ENCODE measurements at regions not wholly inside any gene's neighbourhood (a gene's known extent, or its start where the extent isn't known, plus 50 kb on each side); places are given as distances from the start of the nearest gene placed in this dataset.

DNA sequence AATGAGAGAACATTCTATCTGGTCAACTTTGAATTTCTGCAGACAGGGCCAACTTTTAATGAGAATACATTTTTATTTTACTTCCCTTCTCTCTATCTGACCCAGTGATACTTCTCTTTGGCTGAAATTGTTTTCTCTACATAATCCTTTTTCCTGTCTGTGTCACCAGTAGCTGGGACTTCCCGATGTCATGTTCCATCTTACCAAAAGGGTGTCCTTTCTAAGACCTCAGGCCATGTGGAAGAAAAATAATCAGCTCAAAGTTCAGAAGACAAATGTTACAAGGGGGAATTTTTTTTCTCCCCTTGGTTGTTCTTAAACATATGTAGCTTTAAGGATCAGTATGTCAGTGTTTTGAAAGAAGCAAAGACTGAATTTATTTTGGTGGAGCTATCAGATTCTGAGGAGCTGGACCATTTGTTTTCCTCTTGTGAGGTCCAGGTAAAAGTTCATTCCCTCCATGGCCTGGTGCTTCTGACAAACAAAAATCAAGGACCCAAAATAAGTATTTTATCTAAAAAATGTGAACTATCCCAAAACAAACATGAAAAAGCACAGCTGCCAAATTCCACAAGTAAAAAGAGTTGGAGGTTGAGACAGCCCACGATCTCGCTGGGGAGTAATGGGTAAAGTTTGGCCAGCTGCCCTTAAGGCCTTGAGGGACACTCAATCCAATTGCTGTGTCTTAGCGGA, 859.4 kb upstream of the NR2F2 start:
- DNase-seq, result no peak

- DNase-seq, result no peak
Measured at GRCh38 chr15:95471690-95472086, 858.8 kb upstream of the NR2F2 start.

- DNase-seq, result no peak
Measured at GRCh38 chr15:95475067-95475466, 855.4 kb upstream of the NR2F2 start.

- DNase-seq, result no peak
Measured at GRCh38 chr15:95479308-95479707, 851.2 kb upstream of the NR2F2 start.

DNA sequence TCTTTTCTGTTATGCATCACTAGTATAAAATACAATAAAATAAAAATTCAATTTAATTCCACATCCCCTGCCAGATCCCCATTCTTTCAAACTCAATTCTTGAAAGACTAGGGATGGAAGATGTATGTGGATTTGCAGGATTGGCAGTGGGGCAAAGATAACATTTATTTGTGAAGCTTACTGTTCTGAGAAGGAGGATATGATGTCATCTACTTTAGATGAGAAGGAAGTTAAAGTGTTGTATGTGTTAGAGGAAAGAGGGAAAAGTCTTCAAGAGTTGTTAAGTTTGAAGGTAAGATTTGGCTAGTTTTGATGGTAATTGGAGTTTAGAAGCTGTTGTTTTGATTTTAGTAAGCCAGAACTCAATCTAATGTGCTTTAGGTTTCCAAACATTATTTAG, 845.1 kb upstream of the NR2F2 start:
- no peak for DNase-seq

- DNase-seq, result no peak
Measured at GRCh38 chr15:95486224-95486623, 844.3 kb upstream of the NR2F2 start.

DNA sequence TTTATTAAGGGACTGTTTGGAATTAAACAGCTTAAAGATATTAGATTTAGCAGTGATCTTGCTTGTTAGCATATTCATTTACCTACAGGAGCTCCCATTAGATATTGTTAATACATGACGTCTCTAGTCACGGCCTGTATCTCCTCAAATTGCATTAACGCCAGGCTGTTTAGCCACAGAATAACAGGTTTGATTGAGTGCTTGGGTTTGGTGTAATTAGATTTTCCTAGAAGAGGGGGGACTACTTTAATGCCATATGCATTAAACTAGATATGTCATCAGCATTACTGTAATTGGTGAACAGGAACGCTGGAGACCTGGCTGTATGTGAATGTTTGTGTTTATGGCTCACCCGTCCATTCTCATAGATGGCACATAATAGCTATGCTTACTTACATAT, 841.4 kb upstream of the NR2F2 start:
- DNase-seq, result no peak

- no peak for DNase-seq
Measured at GRCh38 chr15:95492388-95493070, 838.0 kb upstream of the NR2F2 start.

GRCh38 chr15:95494971-95495541, 835.4 kb upstream of the NR2F2 start:
- DNase-seq, result no peak

- DNase-seq, result no peak
Measured at GRCh38 chr15:95497634-95498033, 832.9 kb upstream of the NR2F2 start.

- no peak for DNase-seq
Measured at GRCh38 chr15:95498961-95499360, 831.5 kb upstream of the NR2F2 start.

DNA sequence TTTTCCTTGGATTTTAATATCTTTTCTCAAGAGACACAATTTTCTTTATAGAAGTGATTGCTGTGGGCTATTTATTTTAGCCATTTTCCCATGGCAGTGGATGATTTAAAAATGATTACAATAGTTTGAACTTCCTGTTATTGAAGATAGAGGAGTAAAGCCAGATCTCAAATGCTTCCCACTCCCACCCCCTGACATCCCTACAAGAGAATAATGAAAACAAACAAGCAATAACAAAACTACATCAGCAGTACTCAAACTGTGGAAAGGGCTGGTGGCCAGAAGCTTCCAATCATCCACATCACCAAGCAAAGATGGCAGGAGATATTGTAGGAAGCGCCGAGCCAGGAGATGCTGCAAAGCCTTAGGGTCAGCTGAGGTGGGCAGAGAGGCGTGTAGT, 831.1 kb upstream of the NR2F2 start:
- DNase-seq, result no peak

DNA sequence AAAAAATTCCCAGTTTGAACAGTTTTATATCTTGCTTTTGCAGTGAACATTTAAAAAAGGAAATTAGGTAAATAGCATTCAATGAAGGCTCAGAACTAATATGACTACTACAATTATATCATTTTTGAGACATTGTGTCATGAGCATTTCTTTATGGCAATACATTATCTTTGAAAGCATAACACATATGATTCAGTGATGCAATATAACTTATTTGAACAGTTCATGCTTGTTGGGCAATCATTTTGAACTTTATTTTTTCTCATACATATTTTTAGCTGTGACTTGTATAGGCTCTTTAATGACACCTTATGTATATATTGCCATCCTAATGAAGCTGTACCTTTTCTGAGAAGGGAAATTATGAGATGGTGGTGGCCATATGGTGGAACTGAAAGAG, 828.6 kb upstream of the NR2F2 start:
- no peak for DNase-seq

DNA sequence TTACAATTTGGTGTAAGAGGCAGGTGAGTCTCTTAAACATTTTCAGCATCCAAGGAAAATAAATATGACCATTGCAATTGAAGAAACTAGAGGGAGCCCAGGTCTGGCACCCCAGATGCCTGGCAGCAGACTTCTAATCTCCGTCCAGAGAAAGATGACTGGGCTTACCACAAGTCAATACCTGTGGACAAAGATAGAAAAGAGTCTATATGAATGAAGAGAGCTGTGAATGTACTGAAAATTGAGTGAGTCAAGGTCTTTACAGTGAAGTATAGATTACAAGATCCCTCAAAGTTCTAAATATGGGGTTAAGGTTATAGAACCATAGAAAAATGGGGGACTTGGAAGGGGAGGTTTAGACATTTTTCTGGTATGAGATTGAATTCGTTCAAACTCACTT, 827.4 kb upstream of the NR2F2 start:
- no peak for DNase-seq

DNA sequence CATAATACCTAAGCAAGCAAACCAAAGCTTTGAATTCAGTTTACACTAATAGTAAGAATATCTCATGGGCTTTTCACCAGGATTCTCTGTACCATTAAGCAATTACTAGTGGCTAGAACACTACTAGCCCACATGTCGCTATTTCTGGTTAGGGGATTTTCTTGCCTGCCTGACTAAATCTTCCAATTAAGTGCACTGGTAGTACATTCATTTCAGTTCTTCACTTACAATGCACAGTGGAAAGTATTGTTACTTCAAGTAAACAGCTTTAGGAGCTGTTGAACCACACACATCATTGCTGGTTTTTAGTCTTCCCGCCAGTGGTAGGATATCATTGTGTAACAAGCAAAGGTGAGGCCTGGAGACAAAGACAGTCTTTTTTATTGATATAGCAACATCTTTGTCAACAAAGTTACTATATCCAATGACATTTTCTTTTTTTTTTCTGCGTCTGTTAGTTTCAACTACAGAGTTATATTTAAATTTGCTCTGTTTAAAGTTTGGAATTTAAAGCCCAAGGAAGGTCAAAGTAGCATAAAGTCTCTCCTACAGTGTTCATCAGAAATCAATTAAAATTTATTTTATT, 826.8 kb upstream of the NR2F2 start:
- DNase-seq, result no peak

DNA sequence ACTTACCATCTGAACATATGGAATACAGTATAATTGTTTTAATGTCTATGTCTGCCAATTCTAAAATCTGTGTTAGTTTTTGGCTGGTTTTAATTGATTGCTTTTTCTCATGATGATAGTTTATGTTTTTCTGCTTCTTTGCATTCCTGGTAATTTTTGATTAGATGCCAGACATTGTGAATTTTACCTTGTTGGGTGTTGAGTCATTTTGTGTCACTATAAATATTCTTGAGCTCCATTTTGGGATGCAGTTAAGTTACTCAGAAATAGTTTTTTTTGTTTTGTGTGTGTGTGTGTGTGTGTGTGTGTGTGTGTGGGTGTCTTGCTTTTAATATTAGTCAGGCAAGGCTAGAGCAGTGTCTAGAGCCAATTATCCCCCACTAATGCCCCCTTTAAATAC, 818.8 kb upstream of the NR2F2 start:
- no peak for DNase-seq

- DNase-seq, result no peak
Measured at GRCh38 chr15:95512906-95513305, 817.6 kb upstream of the NR2F2 start.

GRCh38 chr15:95519887-95520286, 810.6 kb upstream of the NR2F2 start:
- no peak for DNase-seq

GRCh38 chr15:95520511-95520910, 810.0 kb upstream of the NR2F2 start:
- DNase-seq, result no peak

- DNase-seq, result no peak
Measured at GRCh38 chr15:95520922-95521321, 809.6 kb upstream of the NR2F2 start.

DNA sequence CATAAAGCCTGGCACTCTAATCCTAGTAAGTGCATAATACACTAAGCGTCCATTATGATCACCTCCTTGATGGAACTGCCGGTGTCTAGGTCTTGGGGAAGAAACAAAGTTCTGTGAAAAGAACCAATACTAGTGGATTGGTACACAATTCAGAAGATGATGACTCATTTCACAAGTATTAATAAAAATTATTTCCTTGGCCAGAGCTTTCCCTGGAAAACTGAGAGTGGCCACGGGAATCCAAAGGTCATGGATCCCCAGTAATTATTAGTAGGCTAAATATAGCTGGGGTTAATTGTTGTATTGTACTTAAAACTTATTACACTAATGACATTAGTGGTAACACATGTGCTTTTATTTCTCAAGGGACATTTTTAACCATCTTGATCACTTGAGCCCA, 808.0 kb upstream of the NR2F2 start:
- DNase-seq, result no peak

DNA sequence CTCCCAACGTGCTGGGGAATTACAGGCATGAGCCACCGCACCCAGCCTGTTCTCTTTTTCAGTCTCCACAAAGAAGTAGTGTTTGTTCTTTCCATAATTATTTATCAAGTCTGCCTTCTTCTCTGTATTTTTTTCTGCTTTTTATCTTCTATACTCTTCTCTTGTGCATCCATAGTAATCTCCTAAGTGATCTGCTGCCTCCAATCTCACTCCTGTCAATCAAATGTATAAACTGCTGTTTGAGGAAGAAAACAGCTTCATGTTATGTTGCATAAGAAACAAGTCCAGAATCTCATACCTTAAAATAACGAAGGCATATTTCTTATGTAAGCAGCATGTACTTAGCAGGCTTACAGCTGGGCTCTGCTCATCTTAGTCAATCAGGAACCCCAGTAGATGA, 801.6 kb upstream of the NR2F2 start:
- no peak for DNase-seq

DNA sequence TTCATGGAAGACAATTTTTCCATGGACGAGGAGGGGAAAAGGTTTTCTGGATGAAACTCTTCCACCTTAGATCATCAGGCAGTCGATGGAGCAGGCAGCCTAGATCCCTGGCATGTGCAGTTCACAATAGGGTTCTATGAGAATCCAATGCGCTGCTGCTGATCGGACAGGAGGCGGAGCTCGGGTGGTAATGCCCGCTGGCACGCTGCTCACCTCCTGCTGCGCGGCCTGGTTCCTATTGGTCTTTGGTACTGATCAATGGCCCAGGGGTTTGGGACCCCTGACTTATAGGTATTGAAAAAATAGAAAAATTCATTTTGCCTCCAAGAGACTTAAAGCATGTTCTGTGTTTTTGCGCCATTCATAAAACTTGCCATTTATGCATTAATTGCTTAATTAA, 793.9 kb upstream of the NR2F2 start:
- no peak for DNase-seq

GRCh38 chr15:95538693-95539092, 791.8 kb upstream of the NR2F2 start:
- no peak for DNase-seq

Data from stimulated activated CD4-positive, alpha-beta T cell treated with anti-CD3 and anti-CD28 coated beads, Interleukin-4, amount 100 ng/mL, for 1 hour (primary cell).